ENCODE measurements at regions not wholly inside any gene's neighbourhood (a gene's known extent, or its start where the extent isn't known, plus 50 kb on each side); places are given as distances from the start of the nearest gene placed in this dataset.
"Not testable (repeated sequence)": the region's sequence is repeated elsewhere in the genome, so short reads cannot be mapped to it uniquely, and the experiment has no call there.

- TF ChIP-seq CTCF, POLR2A (IDR thresholded peaks at IDR 0.05): not testable (repeated sequence)
Measured at GRCh38 chr16:5161888-5162287, 64.3 kb upstream of the EEF2KMT start.

Data from heart left ventricle (tissue), 13 donors.